ENCODE measurements at regions not wholly inside any gene's neighbourhood (a gene's known extent, or its start where the extent isn't known, plus 50 kb on each side); places are given as distances from the start of the nearest gene placed in this dataset.

DNA sequence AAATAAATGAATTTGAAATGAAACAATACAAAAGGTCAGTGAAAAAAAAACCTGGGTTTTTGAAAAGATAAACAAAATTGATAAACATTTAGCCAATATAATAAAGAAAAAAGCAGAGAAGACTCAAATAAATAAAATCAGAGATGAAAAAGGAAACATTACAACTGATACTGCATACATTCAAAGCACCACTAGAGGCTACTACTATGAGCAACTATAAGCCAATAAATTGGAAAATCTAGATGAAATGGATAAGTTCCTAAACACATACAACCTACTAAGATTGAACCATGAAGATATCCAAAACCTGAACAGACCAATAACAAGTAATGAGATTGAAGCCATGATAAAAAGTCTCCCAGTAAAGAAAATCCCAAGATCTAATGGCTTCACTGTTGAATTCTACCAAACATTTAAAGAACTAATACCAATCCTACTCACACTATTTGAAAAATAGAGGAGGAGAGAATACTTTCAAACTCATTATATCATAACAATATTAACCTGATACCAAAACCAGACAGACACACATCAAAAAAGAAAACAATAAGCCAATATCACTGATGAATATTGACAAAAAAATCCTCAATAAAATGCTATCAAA is 80.8 kb upstream of the CERS6 start:
- TF ChIP-seq, protein P1, sequence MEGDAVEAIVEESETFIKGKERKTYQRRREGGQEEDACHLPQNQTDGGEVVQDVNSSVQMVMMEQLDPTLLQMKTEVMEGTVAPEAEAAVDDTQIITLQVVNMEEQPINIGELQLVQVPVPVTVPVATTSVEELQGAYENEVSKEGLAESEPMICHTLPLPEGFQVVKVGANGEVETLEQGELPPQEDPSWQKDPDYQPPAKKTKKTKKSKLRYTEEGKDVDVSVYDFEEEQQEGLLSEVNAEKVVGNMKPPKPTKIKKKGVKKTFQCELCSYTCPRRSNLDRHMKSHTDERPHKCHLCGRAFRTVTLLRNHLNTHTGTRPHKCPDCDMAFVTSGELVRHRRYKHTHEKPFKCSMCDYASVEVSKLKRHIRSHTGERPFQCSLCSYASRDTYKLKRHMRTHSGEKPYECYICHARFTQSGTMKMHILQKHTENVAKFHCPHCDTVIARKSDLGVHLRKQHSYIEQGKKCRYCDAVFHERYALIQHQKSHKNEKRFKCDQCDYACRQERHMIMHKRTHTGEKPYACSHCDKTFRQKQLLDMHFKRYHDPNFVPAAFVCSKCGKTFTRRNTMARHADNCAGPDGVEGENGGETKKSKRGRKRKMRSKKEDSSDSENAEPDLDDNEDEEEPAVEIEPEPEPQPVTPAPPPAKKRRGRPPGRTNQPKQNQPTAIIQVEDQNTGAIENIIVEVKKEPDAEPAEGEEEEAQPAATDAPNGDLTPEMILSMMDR (conservative IDR thresholded peaks at IDR 0.05), result no peak
- TF ChIP-seq EZH2 (IDR thresholded peaks at IDR 0.05; ENCODE audit: low read depth), result no peak
